RWPE1 (cell line): ENCODE measurements at regions not wholly inside any gene's neighbourhood (a gene's known extent, or its start where the extent isn't known, plus 50 kb on each side); places are given as distances from the start of the nearest gene placed in this dataset.

Source experiments
- CTCF ChIA-PET: fragments of 350-600 bp; sonication (Branson Sonifier 250); formaldehyde crosslinking; extraction: SDS; loops from one replicate; lab custom pipeline; 2021; lab: Yijun Ruan, JAX
- POLR2A ChIA-PET: fragments of 400-600 bp; formaldehyde crosslinking; extraction: SDS; loops from one replicate; lab custom pipeline; 2020; ENCODE audit warnings: antibody characterized with exemption; ENCODE audit not compliant: low non-redundant PET; lab: Yijun Ruan, JAX
- DNase-seq: peaks from one replicate; pipeline ENCODE4 v3.0.0; 2012; ENCODE audit warnings: low spot score
- H3K27ac ChIP-seq: fragments of 450-650 bp; 2 replicates; pipeline ENCODE4 v1.5.1; 2017
- TF ChIP-seq, protein P1 (sequence below): fragments of 450-650 bp; conservative IDR thresholded peaks from 2 replicates; pipeline ENCODE4 v1.5.1; 2017; ENCODE audit warnings: low read depth, mild to moderate bottlenecking

DNA sequence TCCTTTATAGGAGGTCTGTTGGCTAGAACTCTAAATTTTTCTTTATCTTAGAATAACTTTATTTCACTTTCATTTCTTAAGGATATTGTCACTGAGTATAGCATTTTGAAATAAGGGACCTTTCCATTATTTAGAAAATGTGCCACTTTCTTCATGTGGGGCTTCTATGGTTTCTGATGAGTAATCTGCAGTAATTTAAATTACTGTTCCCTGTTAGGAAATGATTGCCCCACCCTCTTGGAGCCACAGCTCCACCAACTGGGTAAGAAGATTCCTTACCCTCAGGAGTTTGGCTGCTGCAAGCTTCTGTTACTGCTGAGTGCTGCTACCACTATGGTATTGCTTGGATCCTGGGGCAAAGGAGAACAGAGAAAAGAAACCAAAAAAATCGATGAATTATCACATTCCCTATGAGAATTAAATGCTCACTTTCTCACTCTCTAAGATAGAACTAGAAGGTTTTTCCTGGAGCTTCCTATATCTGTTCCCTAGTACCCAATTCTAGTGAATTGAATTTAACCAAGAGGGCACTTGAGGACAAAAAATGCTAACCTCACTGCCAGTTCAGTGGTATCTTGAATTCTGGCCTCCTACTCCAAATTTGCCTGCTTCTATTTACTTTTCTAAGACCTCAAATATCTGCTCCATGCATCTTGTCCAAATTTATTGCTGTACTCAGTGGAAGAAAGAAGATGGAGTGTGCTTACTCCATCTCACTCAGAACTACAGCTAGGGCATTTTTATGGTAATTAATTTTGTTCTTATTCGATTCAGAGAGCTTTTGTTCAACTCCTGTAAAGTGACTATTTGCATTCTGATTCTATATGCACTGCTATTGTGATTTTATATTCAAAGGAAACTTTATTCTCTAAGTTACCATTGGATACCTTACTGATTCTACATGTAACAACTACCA is 2111.3 kb downstream of the MAT2B start:
- peak; percentile 36 for DNase-seq
- ChIA-PET POLR2A (no interaction called here), CTCF (interaction anchor here (0.5 to 1.0 kb wide), 3 partner anchors 14 to 657 kb away, joined by 3 to 6 read pairs (median 3); no protein-coding TSS in a partner anchor)
- TF ChIP-seq, protein P1, sequence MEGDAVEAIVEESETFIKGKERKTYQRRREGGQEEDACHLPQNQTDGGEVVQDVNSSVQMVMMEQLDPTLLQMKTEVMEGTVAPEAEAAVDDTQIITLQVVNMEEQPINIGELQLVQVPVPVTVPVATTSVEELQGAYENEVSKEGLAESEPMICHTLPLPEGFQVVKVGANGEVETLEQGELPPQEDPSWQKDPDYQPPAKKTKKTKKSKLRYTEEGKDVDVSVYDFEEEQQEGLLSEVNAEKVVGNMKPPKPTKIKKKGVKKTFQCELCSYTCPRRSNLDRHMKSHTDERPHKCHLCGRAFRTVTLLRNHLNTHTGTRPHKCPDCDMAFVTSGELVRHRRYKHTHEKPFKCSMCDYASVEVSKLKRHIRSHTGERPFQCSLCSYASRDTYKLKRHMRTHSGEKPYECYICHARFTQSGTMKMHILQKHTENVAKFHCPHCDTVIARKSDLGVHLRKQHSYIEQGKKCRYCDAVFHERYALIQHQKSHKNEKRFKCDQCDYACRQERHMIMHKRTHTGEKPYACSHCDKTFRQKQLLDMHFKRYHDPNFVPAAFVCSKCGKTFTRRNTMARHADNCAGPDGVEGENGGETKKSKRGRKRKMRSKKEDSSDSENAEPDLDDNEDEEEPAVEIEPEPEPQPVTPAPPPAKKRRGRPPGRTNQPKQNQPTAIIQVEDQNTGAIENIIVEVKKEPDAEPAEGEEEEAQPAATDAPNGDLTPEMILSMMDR, result 0 out of 2 replicates have a peak, but pooled peaks have one; percentile 3
- no peak overlapping the region for H3K27ac ChIP-seq

DNA sequence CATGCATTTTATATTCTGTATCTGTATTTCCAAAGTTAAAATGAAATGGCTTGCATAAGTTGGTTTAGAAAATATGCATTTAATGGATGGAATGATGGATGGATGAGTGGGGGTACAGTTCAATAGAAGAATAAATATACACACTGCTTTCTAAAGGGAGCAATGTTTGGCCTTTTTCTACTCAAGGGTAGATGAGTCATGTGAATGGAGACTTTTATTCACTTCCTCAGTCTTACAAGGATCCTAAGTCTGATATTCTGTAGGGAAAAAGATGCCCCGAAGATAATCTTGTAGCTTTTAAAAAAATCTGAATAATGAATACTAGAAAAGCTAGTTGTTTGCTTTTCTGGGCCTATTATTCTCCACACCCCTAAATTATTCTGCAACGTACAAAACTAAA is 2112.1 kb downstream of the MAT2B start:
- DNase-seq, result no peak
- no peak overlapping the region for H3K27ac ChIP-seq
- POLR2A ChIA-PET, result no interaction called here
- TF ChIP-seq, protein P1, result no peak
- CTCF ChIA-PET, result interaction anchor here (0.5 kb wide), 1 partner anchor 418 kb away, joined by 3 read pairs; no protein-coding TSS in a partner anchor

DNA sequence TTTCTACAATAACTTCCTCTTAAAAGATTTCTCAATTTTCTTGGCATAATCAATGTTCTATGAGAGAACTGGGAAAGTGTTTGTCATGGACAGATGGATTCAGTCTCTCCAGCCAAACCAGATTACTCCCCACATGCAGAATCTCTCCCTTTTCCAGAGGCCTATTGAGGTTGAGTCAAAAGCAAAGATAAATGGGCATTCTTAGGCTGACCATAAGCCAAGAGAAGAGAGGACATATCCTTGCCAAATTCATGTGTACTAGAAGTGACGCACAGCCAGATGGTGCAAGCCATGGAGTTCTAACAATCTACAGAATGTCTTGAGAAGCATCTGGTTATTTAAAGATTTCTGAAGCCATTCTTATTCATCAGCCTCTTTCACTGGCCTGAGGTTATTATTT is 2115.0 kb downstream of the MAT2B start:
- TF ChIP-seq, protein P1, result no peak
- no peak for DNase-seq
- POLR2A ChIA-PET, result no interaction called here
- no peak overlapping the region for H3K27ac ChIP-seq
- CTCF ChIA-PET, result interaction anchor here (2.4 kb wide), 1 partner anchor 10 kb away, joined by 12 read pairs; no protein-coding TSS in a partner anchor

DNA sequence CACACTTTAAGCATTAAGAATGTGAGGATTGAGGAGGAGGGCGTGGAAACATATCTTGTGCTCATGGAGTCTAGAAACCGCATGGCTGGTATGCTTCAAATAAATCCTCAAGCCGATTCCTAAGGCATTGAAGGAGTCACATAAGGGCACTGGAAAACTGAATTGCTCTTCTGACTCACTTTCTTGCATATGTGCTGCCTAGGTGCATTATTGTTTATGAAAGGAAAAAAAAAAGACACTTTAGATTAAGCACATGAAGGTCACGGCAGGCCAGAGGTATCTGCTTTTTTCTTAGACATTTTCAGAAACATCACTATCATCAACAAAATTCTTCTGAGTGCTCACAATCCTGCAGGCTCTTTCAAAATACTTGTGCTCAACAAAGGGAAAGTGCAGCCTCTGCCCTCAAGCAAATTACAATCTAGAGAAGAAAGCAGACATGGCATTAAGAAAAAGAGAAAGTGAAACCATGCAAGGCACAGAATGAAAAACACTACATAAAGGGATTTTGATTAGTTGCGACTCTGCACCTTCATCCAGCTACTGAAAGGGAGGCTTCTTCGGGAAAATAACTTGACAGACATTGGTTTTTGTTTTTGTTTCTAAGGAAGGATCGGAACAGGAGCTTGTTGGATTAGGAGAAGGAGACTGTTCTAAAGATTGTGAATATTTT is 2117.6 kb downstream of the MAT2B start:
- ChIA-PET CTCF (no interaction called here), POLR2A (no interaction called here)
- TF ChIP-seq, protein P1, result no peak
- no peak overlapping the region for H3K27ac ChIP-seq
- DNase-seq, result no peak

DNA sequence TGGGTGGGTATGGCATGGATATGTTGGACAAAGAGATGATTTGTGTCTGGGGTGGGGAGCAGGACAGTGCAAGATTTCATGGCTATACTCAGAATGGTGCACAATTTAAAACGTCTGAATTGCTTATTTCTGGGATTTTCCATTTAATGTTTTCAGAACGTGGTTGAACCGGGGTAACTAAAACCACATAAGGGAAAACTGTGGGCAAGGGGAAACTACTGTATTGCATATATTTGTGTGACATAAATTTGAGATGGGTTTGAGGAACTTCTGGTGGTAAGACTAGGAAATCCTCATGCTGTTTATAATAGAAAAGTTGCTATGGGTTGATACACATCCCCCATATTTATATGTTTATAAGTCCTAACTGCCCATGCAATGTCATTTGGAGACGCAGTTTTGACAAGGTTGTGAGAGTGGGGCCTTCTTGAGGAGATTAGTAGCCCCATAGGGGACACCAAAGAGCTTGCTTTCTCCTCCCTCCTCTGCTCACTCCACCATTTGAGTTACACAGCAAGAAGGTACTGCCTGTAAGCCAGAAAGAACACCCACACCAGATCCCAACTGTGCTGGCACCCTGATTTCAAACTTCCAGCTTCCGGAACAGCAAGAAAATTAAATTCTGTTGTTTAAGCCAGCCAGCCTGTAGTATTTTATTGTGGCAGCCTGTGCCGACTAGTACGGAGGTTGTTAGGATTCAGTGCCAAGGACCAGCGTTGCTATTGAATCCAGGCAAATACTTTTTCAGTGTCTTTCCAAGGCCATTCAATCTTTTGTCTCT is 2118.9 kb downstream of the MAT2B start:
- ChIA-PET CTCF (no interaction called here), POLR2A (no interaction called here)
- H3K27ac ChIP-seq, result no peak overlapping the region
- DNase-seq, result no peak
- TF ChIP-seq, protein P1, result no peak

DNA sequence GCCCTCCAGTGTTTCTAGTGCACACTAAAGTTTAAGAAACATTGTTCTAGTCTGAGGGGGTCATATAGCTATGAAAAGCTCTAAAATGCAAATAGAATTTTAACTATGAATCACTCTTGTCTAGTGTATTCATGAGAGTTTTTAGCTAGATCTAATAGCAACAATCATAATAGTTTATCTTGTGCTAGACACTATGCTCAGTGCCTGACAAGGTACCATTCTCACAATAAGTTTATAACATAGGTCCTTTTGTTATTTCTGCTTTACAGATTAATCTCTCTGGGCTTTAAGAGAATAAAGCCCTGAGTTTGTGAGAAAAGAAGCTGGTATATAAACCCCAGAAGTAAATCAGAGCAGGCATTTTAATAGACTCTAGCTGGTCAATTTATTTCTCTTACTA is 2120.7 kb downstream of the MAT2B start:
- TF ChIP-seq, protein P1, result no peak
- H3K27ac ChIP-seq, result no peak overlapping the region
- no peak for DNase-seq
- ChIA-PET POLR2A (interaction anchor here (0.6 kb wide), 1 partner anchor 598 kb away, joined by 3 read pairs; no protein-coding TSS in a partner anchor), CTCF (no interaction called here)
